ENCODE measurements at regions not wholly inside any gene's neighbourhood (a gene's known extent, or its start where the extent isn't known, plus 50 kb on each side); places are given as distances from the start of the nearest gene placed in this dataset.

- DNase-seq (ENCODE audit: low read depth in 2 of 2): no peak
Observed at GRCh38 chr2:237244178-237244577, 158.5 kb downstream of the COPS8 start.

- DNase-seq (ENCODE audit: low read depth in 2 of 2): peak; percentile 78 to 84
Observed at GRCh38 chr2:237244976-237245646, 159.4 kb downstream of the COPS8 start.

GRCh38 chr2:237250599-237250998 is 163.4 kb downstream of the COL6A3 start:
- no peak for DNase-seq (ENCODE audit: low read depth in 2 of 2)

- DNase-seq (ENCODE audit: low read depth in 2 of 2): no peak
Observed at GRCh38 chr2:237251986-237252385, 162.0 kb downstream of the COL6A3 start.

- DNase-seq (ENCODE audit: low read depth in 2 of 2): no peak
Observed at GRCh38 chr2:237253046-237253702, 160.8 kb downstream of the COL6A3 start.

GRCh38 chr2:237254369-237254861 is 159.5 kb downstream of the COL6A3 start:
- peak; percentile 85 to 86 for DNase-seq (ENCODE audit: low read depth in 2 of 2)

GRCh38 chr2:237254911-237255578 is 158.9 kb downstream of the COL6A3 start:
- DNase-seq (ENCODE audit: low read depth in 2 of 2): peak; percentile 89

- no peak for DNase-seq (ENCODE audit: low read depth in 2 of 2)
Observed at GRCh38 chr2:237256887-237257286, 157.1 kb downstream of the COL6A3 start.

- DNase-seq (ENCODE audit: low read depth in 2 of 2): peak in 1 of 2 experiments; percentile 69
Observed at GRCh38 chr2:237257471-237257951, 156.5 kb downstream of the COL6A3 start.

- DNase-seq (ENCODE audit: low read depth in 2 of 2): no peak
Observed at GRCh38 chr2:237258116-237258515, 155.8 kb downstream of the COL6A3 start.

- DNase-seq (ENCODE audit: low read depth in 2 of 2): no peak
Observed at GRCh38 chr2:237258615-237259014, 155.3 kb downstream of the COL6A3 start.

GRCh38 chr2:237259201-237259600 is 154.8 kb downstream of the COL6A3 start:
- DNase-seq (ENCODE audit: low read depth in 2 of 2): no peak

GRCh38 chr2:237260039-237260620 is 153.8 kb downstream of the COL6A3 start:
- DNase-seq (ENCODE audit: low read depth in 2 of 2): no peak

GRCh38 chr2:237260686-237261085 is 153.3 kb downstream of the COL6A3 start:
- DNase-seq (ENCODE audit: low read depth in 2 of 2): no peak

GRCh38 chr2:237261327-237261726 is 152.6 kb downstream of the COL6A3 start:
- no peak for DNase-seq (ENCODE audit: low read depth in 2 of 2)

GRCh38 chr2:237262838-237263771 is 150.9 kb downstream of the COL6A3 start:
- peak; percentile 83 to 85 for DNase-seq (ENCODE audit: low read depth in 2 of 2)

GRCh38 chr2:237264480-237265219 is 149.3 kb downstream of the COL6A3 start:
- no peak for DNase-seq (ENCODE audit: low read depth in 2 of 2)

- no peak for DNase-seq (ENCODE audit: low read depth in 2 of 2)
Observed at GRCh38 chr2:237268004-237268708, 145.8 kb downstream of the COL6A3 start.

- no peak for DNase-seq (ENCODE audit: low read depth in 2 of 2)
Observed at GRCh38 chr2:237269138-237269875, 144.7 kb downstream of the COL6A3 start.

Data from fibroblast of skin of left quadriceps (primary cell).